NCI-H748 treated with DMSO at 0.1 percent for 48 hours (cell line): ENCODE measurements at regions not wholly inside any gene's neighbourhood (a gene's known extent, or its start where the extent isn't known, plus 50 kb on each side); places are given as distances from the start of the nearest gene placed in this dataset.

ENCODE experiments used
- DNase-seq: peaks from one replicate; lab custom pipeline; 2025; lab: John Stamatoyannopoulos, UW

GRCh38 chr2:104766683-104767082 lies 87.2 kb upstream of the POU3F3 start:
- DNase-seq = no peak

GRCh38 chr2:104768694-104769093 lies 85.2 kb upstream of the POU3F3 start:
- no peak for DNase-seq

- DNase-seq = no peak
These were observed 84.8 kb upstream of the POU3F3 start for GRCh38 chr2:104769096-104769495.

GRCh38 chr2:104772996-104773395 lies 80.9 kb upstream of the POU3F3 start:
- no peak for DNase-seq

DNA sequence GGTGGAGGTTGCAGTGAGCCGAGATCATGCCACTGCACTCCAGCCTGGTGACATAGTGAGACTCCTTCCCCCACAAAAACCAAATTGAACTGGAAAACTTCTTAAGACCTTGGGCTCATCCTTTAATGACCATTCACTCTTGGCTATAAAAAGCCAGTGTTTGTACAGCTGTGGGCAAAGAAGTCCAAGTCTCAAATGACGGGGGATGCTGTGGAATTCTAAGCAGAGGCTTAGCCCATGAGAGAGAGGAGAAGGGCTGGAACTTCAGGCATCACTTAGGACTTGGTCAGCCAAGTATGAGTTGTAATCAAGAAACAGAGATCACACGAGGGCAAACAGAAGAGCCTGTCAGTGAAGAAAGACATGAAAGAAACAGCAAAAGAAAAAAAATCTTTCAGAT lies 79.3 kb upstream of the POU3F3 start:
- no peak for DNase-seq

- no peak for DNase-seq
These were observed 76.2 kb upstream of the POU3F3 start for GRCh38 chr2:104777721-104778120.

GRCh38 chr2:104781151-104781550 lies 72.8 kb upstream of the POU3F3 start:
- DNase-seq = no peak

DNA sequence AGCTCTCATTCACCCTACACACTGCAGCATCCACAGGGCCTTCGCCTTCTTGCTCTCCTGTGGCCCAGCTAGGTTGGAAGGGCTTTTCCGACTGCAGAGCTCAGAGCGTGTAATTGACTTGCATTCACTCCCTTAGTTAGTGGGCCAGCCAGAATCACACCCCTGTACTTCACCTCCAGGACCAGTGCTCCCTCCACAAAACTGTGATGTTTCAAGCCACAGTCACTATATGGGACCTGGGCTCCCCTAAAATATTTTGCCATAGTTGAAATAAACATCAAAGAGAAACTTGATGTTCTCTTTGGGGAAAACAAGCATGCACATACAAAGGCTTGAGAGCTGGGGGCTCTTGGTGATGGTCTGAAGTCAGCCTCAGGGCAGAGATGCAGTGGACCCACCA lies 69.7 kb upstream of the POU3F3 start:
- DNase-seq = no peak

- no peak for DNase-seq
These were observed 67.7 kb upstream of the POU3F3 start for GRCh38 chr2:104786204-104786603.

GRCh38 chr2:104786821-104787220 lies 67.1 kb upstream of the POU3F3 start:
- no peak for DNase-seq

DNA sequence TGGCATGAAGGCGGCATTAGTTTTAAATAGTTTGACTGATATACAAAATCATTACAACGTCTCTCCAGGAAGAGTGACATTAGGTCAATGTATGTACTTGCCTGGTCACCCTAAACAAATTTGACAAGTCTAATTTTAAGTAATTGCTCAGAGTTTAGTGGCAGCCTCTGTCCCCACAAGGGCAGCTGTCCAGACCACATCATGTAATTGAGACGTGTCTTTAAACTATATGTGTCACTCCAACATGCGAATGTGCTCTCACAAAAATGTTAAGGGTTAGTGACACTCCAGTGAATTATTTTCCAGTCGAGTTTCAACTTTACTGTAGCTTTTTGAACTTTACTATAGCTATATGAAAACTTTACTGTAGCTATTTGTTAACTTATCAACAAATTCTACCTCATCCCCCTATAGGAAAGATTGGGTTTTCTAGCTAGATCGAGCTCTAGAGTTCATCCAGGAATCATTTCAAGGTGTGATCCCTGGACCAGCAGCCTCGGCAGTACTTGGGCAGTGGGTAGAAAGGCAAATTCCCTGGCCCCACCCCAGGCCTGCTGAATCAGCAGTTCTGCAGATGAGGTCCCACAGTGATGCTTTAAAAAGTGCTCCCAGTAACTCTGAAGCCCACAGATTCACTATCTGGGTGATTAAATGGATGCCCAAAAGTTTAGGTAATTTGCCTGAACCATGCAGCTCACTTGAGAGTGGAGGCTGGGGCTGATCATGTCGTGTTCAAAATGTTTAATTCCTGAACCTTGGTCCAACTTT lies 66.4 kb upstream of the POU3F3 start:
- DNase-seq = no peak

GRCh38 chr2:104788742-104789455 lies 65.0 kb upstream of the POU3F3 start:
- DNase-seq = no peak

GRCh38 chr2:104790100-104790811 lies 63.7 kb upstream of the POU3F3 start:
- no peak for DNase-seq

DNA sequence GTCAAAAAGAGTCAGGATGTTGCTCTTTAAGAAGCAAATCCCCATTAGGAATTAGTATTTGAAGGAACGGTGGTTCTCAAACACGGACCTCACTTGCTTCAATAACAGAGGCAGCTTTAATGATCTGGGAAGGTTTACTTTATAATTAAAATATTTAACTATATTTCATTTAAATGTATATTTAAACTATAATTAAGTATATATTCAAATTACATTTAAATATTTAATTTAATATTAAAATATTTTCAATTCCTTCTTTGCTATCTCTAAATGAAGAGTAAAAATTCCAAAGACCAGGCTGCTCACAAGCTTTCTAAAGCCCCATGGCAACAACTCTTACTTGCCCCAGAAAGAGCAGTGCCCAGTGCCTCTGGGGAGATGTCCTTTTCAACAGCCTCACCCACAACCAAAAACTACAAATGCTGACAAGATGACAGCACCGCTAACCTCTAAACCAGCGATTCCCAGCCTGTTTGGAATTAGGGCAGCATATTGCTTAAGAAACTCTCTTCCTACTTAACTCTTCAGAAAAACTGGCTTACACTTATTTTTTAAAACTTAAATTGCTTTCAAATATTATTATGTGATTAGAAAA lies 62.9 kb upstream of the POU3F3 start:
- DNase-seq = no peak

- DNase-seq = no peak
These were observed 59.9 kb upstream of the POU3F3 start for GRCh38 chr2:104793966-104794365.

DNA sequence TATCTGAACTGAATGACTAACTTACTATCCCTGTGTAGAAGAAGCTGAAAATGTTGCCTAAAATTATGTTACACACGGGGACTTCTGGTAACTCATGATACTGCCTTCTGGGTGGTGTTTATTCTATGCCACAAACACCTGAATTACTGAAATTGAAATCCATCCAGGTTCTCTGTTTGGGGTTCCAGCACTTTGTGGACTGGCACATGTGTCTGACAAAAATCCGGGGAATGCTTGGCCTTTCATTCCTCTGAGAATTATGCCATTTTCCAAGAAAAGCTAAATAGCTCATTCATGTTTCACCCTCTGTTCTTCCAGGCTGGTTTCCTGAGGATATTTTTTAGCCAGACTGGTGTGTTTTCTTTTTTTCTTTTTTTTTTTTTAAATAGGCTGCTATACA lies 59.5 kb upstream of the POU3F3 start:
- no peak for DNase-seq
